ENCODE measurements at regions not wholly inside any gene's neighbourhood (a gene's known extent, or its start where the extent isn't known, plus 50 kb on each side); places are given as distances from the start of the nearest gene placed in this dataset.
"Not testable (repeated sequence)": the region's sequence is repeated elsewhere in the genome, so short reads cannot be mapped to it uniquely, and the experiment has no call there.

- H3K27ac ChIP-seq; H3K27me3 ChIP-seq (ENCODE audit: insufficient read depth, low read depth); H3K4me3 ChIP-seq (IDR thresholded peaks at IDR 0.05; ENCODE audit: insufficient read depth, low read depth, low read length); H3K79me2 ChIP-seq (ENCODE audit: insufficient read depth, low read depth); H3K9ac ChIP-seq; H3K4me1 ChIP-seq (ENCODE audit: low read depth, poor library complexity, severe bottlenecking); H3K36me3 ChIP-seq (ENCODE audit: insufficient read depth); H3K4me2 ChIP-seq; H2AFZ ChIP-seq (ENCODE audit: low read depth); H4K20me1 ChIP-seq (ENCODE audit: insufficient read depth): not testable (repeated sequence)
Measured at GRCh38 chr22:11017108-11017507, 4510.9 kb upstream of the OR11H1 start.

GRCh38 chr22:11020522-11020921 is 4507.5 kb upstream of the OR11H1 start:
- not testable (repeated sequence) for H3K36me3 ChIP-seq (ENCODE audit: insufficient read depth); H3K9ac ChIP-seq; H3K27ac ChIP-seq

GRCh38 chr22:11026541-11026940 is 4501.5 kb upstream of the OR11H1 start:
- not testable (repeated sequence) for H4K20me1 ChIP-seq (ENCODE audit: insufficient read depth); H3K4me2 ChIP-seq; H3K4me1 ChIP-seq (ENCODE audit: low read depth, poor library complexity, severe bottlenecking); H3K27ac ChIP-seq; H3K4me3 ChIP-seq (IDR thresholded peaks at IDR 0.05; ENCODE audit: insufficient read depth, low read depth, low read length); H3K27me3 ChIP-seq (ENCODE audit: insufficient read depth, low read depth); H2AFZ ChIP-seq (ENCODE audit: low read depth); H3K79me2 ChIP-seq (ENCODE audit: insufficient read depth, low read depth); H3K36me3 ChIP-seq (ENCODE audit: insufficient read depth); H3K9ac ChIP-seq

More at GRCh38 chr22:11020522-11020921, 4507.5 kb upstream of the OR11H1 start:
- not testable (repeated sequence) for H3K4me3 ChIP-seq (IDR thresholded peaks at IDR 0.05; ENCODE audit: insufficient read depth, low read depth, low read length); H3K27me3 ChIP-seq (ENCODE audit: insufficient read depth, low read depth); H3K79me2 ChIP-seq (ENCODE audit: insufficient read depth, low read depth); H4K20me1 ChIP-seq (ENCODE audit: insufficient read depth); H3K4me2 ChIP-seq; H3K4me1 ChIP-seq (ENCODE audit: low read depth, poor library complexity, severe bottlenecking); H2AFZ ChIP-seq (ENCODE audit: low read depth)

- not testable (repeated sequence) for H3K27ac ChIP-seq; H3K79me2 ChIP-seq (ENCODE audit: insufficient read depth, low read depth); H3K9ac ChIP-seq; H2AFZ ChIP-seq (ENCODE audit: low read depth); H3K4me2 ChIP-seq; H3K36me3 ChIP-seq (ENCODE audit: insufficient read depth); H3K27me3 ChIP-seq (ENCODE audit: insufficient read depth, low read depth); H3K4me1 ChIP-seq (ENCODE audit: low read depth, poor library complexity, severe bottlenecking); H3K4me3 ChIP-seq (IDR thresholded peaks at IDR 0.05; ENCODE audit: insufficient read depth, low read depth, low read length); H4K20me1 ChIP-seq (ENCODE audit: insufficient read depth)
Measured at GRCh38 chr22:11027064-11027463, 4500.9 kb upstream of the OR11H1 start.

- not testable (repeated sequence) for H3K27ac ChIP-seq; H3K27me3 ChIP-seq (ENCODE audit: insufficient read depth, low read depth); H3K4me3 ChIP-seq (IDR thresholded peaks at IDR 0.05; ENCODE audit: insufficient read depth, low read depth, low read length); H3K79me2 ChIP-seq (ENCODE audit: insufficient read depth, low read depth); H3K9ac ChIP-seq; H4K20me1 ChIP-seq (ENCODE audit: insufficient read depth); H3K4me1 ChIP-seq (ENCODE audit: low read depth, poor library complexity, severe bottlenecking); H2AFZ ChIP-seq (ENCODE audit: low read depth); H3K36me3 ChIP-seq (ENCODE audit: insufficient read depth); H3K4me2 ChIP-seq
Measured at GRCh38 chr22:11027532-11027931, 4500.5 kb upstream of the OR11H1 start.

- not testable (repeated sequence) for H2AFZ ChIP-seq (ENCODE audit: low read depth); H3K36me3 ChIP-seq (ENCODE audit: insufficient read depth); H3K9ac ChIP-seq; H4K20me1 ChIP-seq (ENCODE audit: insufficient read depth); H3K4me1 ChIP-seq (ENCODE audit: low read depth, poor library complexity, severe bottlenecking); H3K27ac ChIP-seq; H3K79me2 ChIP-seq (ENCODE audit: insufficient read depth, low read depth); H3K4me2 ChIP-seq; H3K27me3 ChIP-seq (ENCODE audit: insufficient read depth, low read depth); H3K4me3 ChIP-seq (IDR thresholded peaks at IDR 0.05; ENCODE audit: insufficient read depth, low read depth, low read length)
Measured at GRCh38 chr22:11028180-11028579, 4499.8 kb upstream of the OR11H1 start.

GRCh38 chr22:11029534-11029933 is 4498.5 kb upstream of the OR11H1 start:
- not testable (repeated sequence) for H3K27ac ChIP-seq; H4K20me1 ChIP-seq (ENCODE audit: insufficient read depth); H3K4me3 ChIP-seq (IDR thresholded peaks at IDR 0.05; ENCODE audit: insufficient read depth, low read depth, low read length); H3K4me1 ChIP-seq (ENCODE audit: low read depth, poor library complexity, severe bottlenecking); H3K36me3 ChIP-seq (ENCODE audit: insufficient read depth); H3K27me3 ChIP-seq (ENCODE audit: insufficient read depth, low read depth); H3K4me2 ChIP-seq; H3K9ac ChIP-seq; H3K79me2 ChIP-seq (ENCODE audit: insufficient read depth, low read depth); H2AFZ ChIP-seq (ENCODE audit: low read depth)

GRCh38 chr22:11029967-11030366 is 4498.0 kb upstream of the OR11H1 start:
- H3K4me1 ChIP-seq (ENCODE audit: low read depth, poor library complexity, severe bottlenecking); H3K27me3 ChIP-seq (ENCODE audit: insufficient read depth, low read depth); H3K4me3 ChIP-seq (IDR thresholded peaks at IDR 0.05; ENCODE audit: insufficient read depth, low read depth, low read length); H2AFZ ChIP-seq (ENCODE audit: low read depth); H3K79me2 ChIP-seq (ENCODE audit: insufficient read depth, low read depth); H3K36me3 ChIP-seq (ENCODE audit: insufficient read depth); H3K27ac ChIP-seq; H3K9ac ChIP-seq; H3K4me2 ChIP-seq; H4K20me1 ChIP-seq (ENCODE audit: insufficient read depth): not testable (repeated sequence)

GRCh38 chr22:11030571-11031410 is 4497.2 kb upstream of the OR11H1 start:
- H3K27me3 ChIP-seq (ENCODE audit: insufficient read depth, low read depth); H4K20me1 ChIP-seq (ENCODE audit: insufficient read depth); H3K4me1 ChIP-seq (ENCODE audit: low read depth, poor library complexity, severe bottlenecking); H3K36me3 ChIP-seq (ENCODE audit: insufficient read depth); H3K4me3 ChIP-seq (IDR thresholded peaks at IDR 0.05; ENCODE audit: insufficient read depth, low read depth, low read length); H3K9ac ChIP-seq; H3K79me2 ChIP-seq (ENCODE audit: insufficient read depth, low read depth); H2AFZ ChIP-seq (ENCODE audit: low read depth); H3K4me2 ChIP-seq; H3K27ac ChIP-seq: not testable (repeated sequence)

- H3K9ac ChIP-seq; H3K27ac ChIP-seq; H3K4me2 ChIP-seq; H3K27me3 ChIP-seq (ENCODE audit: insufficient read depth, low read depth); H3K4me1 ChIP-seq (ENCODE audit: low read depth, poor library complexity, severe bottlenecking); H3K79me2 ChIP-seq (ENCODE audit: insufficient read depth, low read depth); H4K20me1 ChIP-seq (ENCODE audit: insufficient read depth); H3K4me3 ChIP-seq (IDR thresholded peaks at IDR 0.05; ENCODE audit: insufficient read depth, low read depth, low read length); H3K36me3 ChIP-seq (ENCODE audit: insufficient read depth); H2AFZ ChIP-seq (ENCODE audit: low read depth): not testable (repeated sequence)
Measured at GRCh38 chr22:11032115-11032514, 4495.9 kb upstream of the OR11H1 start.
